HG02884 (cell line): ENCODE measurements at regions not wholly inside any gene's neighbourhood (a gene's known extent, or its start where the extent isn't known, plus 50 kb on each side); places are given as distances from the start of the nearest gene placed in this dataset.
A peak's percentile ranks its signal among the peaks of the same experiment; 100 is the strongest.

Experiments used
- ATAC-seq: cut with Tn5 transposase; IDR thresholded peaks from one replicate; pipeline ENCODE4 v1.9.1; 2021; ENCODE audit warnings: mild to moderate bottlenecking, moderate library complexity; ENCODE audit not compliant: unreplicated experiment

- ATAC-seq = no peak
These were observed 173.9 kb upstream of the ERBB4 start for GRCh38 chr2:212712466-212712865.

GRCh38 chr2:212711856-212712255, 173.3 kb upstream of the ERBB4 start:
- ATAC-seq = no peak

- no peak for ATAC-seq
These were observed 170.7 kb upstream of the ERBB4 start for GRCh38 chr2:212709280-212709679.

- ATAC-seq = no peak
These were observed 169.8 kb upstream of the ERBB4 start for GRCh38 chr2:212708355-212708754.

- no peak for ATAC-seq
These were observed 156.8 kb upstream of the ERBB4 start for GRCh38 chr2:212695426-212695825.

GRCh38 chr2:212694398-212694797, 155.8 kb upstream of the ERBB4 start:
- ATAC-seq = no peak

GRCh38 chr2:212692466-212692865, 153.9 kb upstream of the ERBB4 start:
- ATAC-seq = no peak

GRCh38 chr2:212686285-212686895, 147.8 kb upstream of the ERBB4 start:
- no peak for ATAC-seq

GRCh38 chr2:212683346-212684097, 144.9 kb upstream of the ERBB4 start:
- no peak for ATAC-seq

GRCh38 chr2:212682937-212683336, 144.3 kb upstream of the ERBB4 start:
- no peak for ATAC-seq

GRCh38 chr2:212677466-212677865, 138.9 kb upstream of the ERBB4 start:
- ATAC-seq = no peak

- ATAC-seq = no peak
These were observed 133.6 kb upstream of the ERBB4 start for GRCh38 chr2:212672186-212672585.

GRCh38 chr2:212669761-212670160, 131.2 kb upstream of the ERBB4 start:
- peak; percentile 67 for ATAC-seq

GRCh38 chr2:212667751-212668316, 129.2 kb upstream of the ERBB4 start:
- no peak for ATAC-seq

GRCh38 chr2:212665948-212666347, 127.3 kb upstream of the ERBB4 start:
- ATAC-seq = no peak

- ATAC-seq = no peak
These were observed 120.8 kb upstream of the ERBB4 start for GRCh38 chr2:212659441-212659840.

- ATAC-seq = no peak
These were observed 111.0 kb upstream of the ERBB4 start for GRCh38 chr2:212649646-212650045.

- ATAC-seq = no peak
These were observed 108.2 kb upstream of the ERBB4 start for GRCh38 chr2:212646698-212647366.

GRCh38 chr2:212644195-212644837, 105.7 kb upstream of the ERBB4 start:
- no peak for ATAC-seq

- no peak for ATAC-seq
These were observed 101.8 kb upstream of the ERBB4 start for GRCh38 chr2:212640428-212640827.

- no peak for ATAC-seq
These were observed 100.1 kb upstream of the ERBB4 start for GRCh38 chr2:212638694-212639093.
